Panc1 (cell line): ENCODE measurements at regions not wholly inside any gene's neighbourhood (a gene's known extent, or its start where the extent isn't known, plus 50 kb on each side); places are given as distances from the start of the nearest gene placed in this dataset.

ENCODE experiments used
- ATAC-seq: fragments of 200-7000 bp; cut with Tn5 transposase; 2 replicates; pipeline ENCODE4 v1.9.1; 2020; ENCODE audit warnings: mild to moderate bottlenecking, moderate library complexity
- BruUV-seq: library from RNA; stranded (reverse); fragments of 400-500 nt; replicated peaks from 2 replicates; lab custom pipeline; 2021; lab: Mats Ljungman, UMichigan
- CTCF ChIA-PET: fragments of 300-600 bp; sonication (Branson Sonifier 250); formaldehyde crosslinking; loops from one replicate; lab custom pipeline; 2022; ENCODE audit warnings: antibody characterized with exemption; lab: Charles Lee
- POLR2A ChIA-PET: fragments of 300-600 bp; sonication (Branson Sonifier 250); formaldehyde crosslinking; loops from one replicate; lab custom pipeline; 2022; ENCODE audit warnings: antibody characterized with exemption; lab: Charles Lee
- DNase-seq: peaks from one replicate; pipeline ENCODE4 v3.0.0-alpha.2; 2010; ENCODE audit warnings: low read depth, low spot score
- H3K27ac ChIP-seq: 2 replicates; pipeline ENCODE4 v1.5.1; 2011; ENCODE audit warnings: mild to moderate bottlenecking, low read length, inconsistent platforms
- H3K27me3 ChIP-seq: fragments of 200-500 bp; sonication (Bioruptor generic); 2 replicates; pipeline ENCODE4 v1.6.0; 2014; ENCODE audit warnings: low read length, inconsistent platforms; ENCODE audit not compliant: control insufficient read depth, insufficient read depth
- H3K36me3 ChIP-seq: fragments of 200-500 bp; sonication (Bioruptor generic); 2 replicates; pipeline ENCODE4 v1.5.1; 2014; ENCODE audit warnings: inconsistent platforms, mild to moderate bottlenecking, low read length, moderate library complexity; ENCODE audit not compliant: control insufficient read depth, insufficient read depth
- H3K4me1 ChIP-seq: 2 replicates; pipeline ENCODE4 v1.5.1; 2011; ENCODE audit warnings: inconsistent platforms, mild to moderate bottlenecking, low read length, moderate library complexity; ENCODE audit not compliant: control insufficient read depth, insufficient read depth
- H3K4me3 ChIP-seq, 2 experiments: 2 replicates each; pipeline ENCODE4 v1.5.1; 2011 to 2012; ENCODE audit warnings: low read depth in 2 of 2, low read length in 2 of 2, mild to moderate bottlenecking in 2 of 2, inconsistent platforms in 1 of 2, moderate library complexity in 1 of 2
- H3K9me3 ChIP-seq: fragments of 200-500 bp; sonication (Bioruptor generic); 2 replicates; pipeline ENCODE4 v1.5.1; 2014; ENCODE audit warnings: low read depth, mild to moderate bottlenecking, inconsistent platforms, low read length, moderate library complexity; ENCODE audit not compliant: control insufficient read depth, insufficient read depth
- CTCF ChIP-seq: fragments of 450-650 bp; IDR thresholded peaks from 2 replicates; pipeline ENCODE4 v1.5.1; 2017; ENCODE audit warnings: mild to moderate bottlenecking
- POLR2AphosphoS5 ChIP-seq: IDR thresholded peaks from 2 replicates; pipeline ENCODE4 v1.6.1; 2012; ENCODE audit warnings: mild to moderate bottlenecking, low read depth, low read length, moderate library complexity
- REST ChIP-seq, 2 experiments: IDR thresholded peaks; 2 replicates each; pipeline ENCODE4 v1.6.1; 2011 to 2012; ENCODE audit warnings: low read depth in 2 of 2, control low read depth in 1 of 2, low read length in 1 of 2, mild to moderate bottlenecking in 1 of 2, moderate library complexity in 1 of 2; ENCODE audit not compliant: insufficient read depth in 1 of 2
- SIN3A ChIP-seq: IDR thresholded peaks from 2 replicates; pipeline ENCODE4 v1.6.1; 2012; ENCODE audit warnings: low read depth, mild to moderate bottlenecking, low read length, moderate library complexity, borderline replicate concordance; ENCODE audit not compliant: insufficient read depth
- TCF7L2 ChIP-seq: IDR thresholded peaks from 2 replicates; pipeline ENCODE4 v1.6.1; 2011; ENCODE audit warnings: mild to moderate bottlenecking, low read depth, low read length, inconsistent platforms
- in situ Hi-C: cut with HindIII; loops from 2 replicates; pipeline ENCODE4 v1.10.0; 2016; ENCODE audit warnings: low sequenced_read_pairs, low pct_unique_long_range_greater_than_20kb
- intact Hi-C: fragments of 100-400 bp; cut with micrococcal nuclease; formaldehyde crosslinking; loops from one replicate; pipeline ENCODE4 v1.10.0; 2022; ENCODE audit not compliant: unreplicated experiment

- Histone ChIP-seq H3K27me3 (no peaks in the 10 kb centered on the region), H3K4me1 (no peaks in the 10 kb centered on the region), H3K36me3 (no peaks in the 10 kb centered on the region), H3K9me3 (no peaks in the 10 kb centered on the region), H3K27ac (no peak overlapping the region), H3K4me3 (no peak overlapping the region)
- POLR2A ChIA-PET = interaction anchor here (0.6 kb wide), 1 partner anchor 178 kb away, joined by 9 read pairs; no protein-coding TSS in a partner anchor
- in situ Hi-C loops (no loop called here), intact Hi-C loops (no loop called here)
- DNase-seq (no peak), ATAC-seq (no peak)
- CTCF ChIA-PET = no interaction called here
- TF ChIP-seq SIN3A (no peak), REST (IDR thresholded peaks at IDR 0.05; ENCODE audit: insufficient read depth in 1 of 2, low read depth in 2 of 2, low read length in 1 of 2) (no peak), TCF7L2 (no peak)
- no TSS peak for BruUV-seq
Measured at GRCh38 chr22:27598792-27599191, 202.8 kb downstream of the MN1 start.

- no peak overlapping the region for H3K4me3 ChIP-seq
- no peaks in the 10 kb centered on the region for H3K27me3 ChIP-seq
- CTCF ChIA-PET = no interaction called here
- BruUV-seq = no TSS peak
- ATAC-seq = no peak
- in situ Hi-C loops (no loop called here), intact Hi-C loops (no loop called here)
- H3K9me3 ChIP-seq = no peaks in the 10 kb centered on the region
- no peak overlapping the region for H3K27ac ChIP-seq
- no peak for TF ChIP-seq CTCF
- no peak for TF ChIP-seq POLR2AphosphoS5
- POLR2A ChIA-PET = no interaction called here
- H3K36me3 ChIP-seq = no peaks in the 10 kb centered on the region
- no peaks in the 10 kb centered on the region for H3K4me1 ChIP-seq
- DNase-seq = no peak
Measured at GRCh38 chr22:27601195-27601594, 200.4 kb downstream of the MN1 start.

GRCh38 chr22:27602390-27602789 lies 199.2 kb downstream of the MN1 start:
- H3K9me3 ChIP-seq = no peaks in the 10 kb centered on the region
- no TSS peak for BruUV-seq
- TF ChIP-seq REST (IDR thresholded peaks at IDR 0.05; ENCODE audit: insufficient read depth in 1 of 2, low read depth in 2 of 2, low read length in 1 of 2) (no peak), CTCF (no peak), TCF7L2 (no peak), SIN3A (no peak), POLR2AphosphoS5 (no peak)
- H3K27me3 ChIP-seq = no peaks in the 10 kb centered on the region
- H3K4me1 ChIP-seq = no peaks in the 10 kb centered on the region
- ATAC-seq = no peak
- no peaks in the 10 kb centered on the region for H3K36me3 ChIP-seq
- in situ Hi-C loops (no loop called here), intact Hi-C loops (no loop called here)
- no peak overlapping the region for H3K4me3 ChIP-seq
- DNase-seq = no peak
- POLR2A ChIA-PET = no interaction called here
- CTCF ChIA-PET = no interaction called here
- no peak overlapping the region for H3K27ac ChIP-seq
